ENCODE measurements at regions not wholly inside any gene's neighbourhood (a gene's known extent, or its start where the extent isn't known, plus 50 kb on each side); places are given as distances from the start of the nearest gene placed in this dataset.
"Not testable (repeated sequence)": the region's sequence is repeated elsewhere in the genome, so short reads cannot be mapped to it uniquely, and the experiment has no call there.

DNA sequence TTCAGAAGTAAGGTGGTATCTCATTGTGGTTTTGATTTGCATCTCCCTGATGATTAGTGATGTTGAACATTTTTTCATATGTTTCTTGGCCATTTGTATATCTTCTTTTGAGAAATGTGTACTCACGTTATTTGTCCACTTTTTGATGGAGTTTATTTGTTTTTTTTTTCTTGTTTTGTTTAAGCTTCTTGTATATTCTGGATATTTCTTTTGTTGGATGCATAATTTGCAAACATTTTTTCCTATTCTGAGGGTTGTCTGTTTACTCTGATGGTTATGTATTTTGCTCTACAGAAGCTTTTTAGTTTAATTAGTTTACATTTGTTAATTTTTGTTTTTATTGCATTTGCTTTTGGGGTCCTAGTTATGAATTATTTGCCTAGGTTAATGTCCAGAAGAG lies 927.4 kb upstream of the LRFN5 start:
- no peak for DNase-seq

DNA sequence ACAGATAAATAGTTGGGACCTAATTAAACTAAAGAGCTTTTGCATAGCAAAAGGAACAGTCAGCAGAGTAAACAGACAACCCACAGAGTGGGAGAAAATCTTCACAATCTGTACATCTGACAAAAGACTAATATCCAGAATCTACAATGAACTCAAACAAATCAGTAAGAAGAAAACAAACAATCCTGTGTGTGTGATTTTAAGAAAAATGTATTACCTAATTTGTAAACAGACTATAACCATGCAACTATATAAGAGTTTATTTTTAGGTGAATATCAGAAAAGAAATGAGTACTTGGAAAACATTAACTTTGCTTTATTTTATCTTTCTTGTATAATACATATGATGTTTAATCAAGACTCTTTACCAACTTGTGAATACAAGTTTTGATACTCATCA lies 929.5 kb upstream of the LRFN5 start:
- not testable (repeated sequence) for DNase-seq

DNA sequence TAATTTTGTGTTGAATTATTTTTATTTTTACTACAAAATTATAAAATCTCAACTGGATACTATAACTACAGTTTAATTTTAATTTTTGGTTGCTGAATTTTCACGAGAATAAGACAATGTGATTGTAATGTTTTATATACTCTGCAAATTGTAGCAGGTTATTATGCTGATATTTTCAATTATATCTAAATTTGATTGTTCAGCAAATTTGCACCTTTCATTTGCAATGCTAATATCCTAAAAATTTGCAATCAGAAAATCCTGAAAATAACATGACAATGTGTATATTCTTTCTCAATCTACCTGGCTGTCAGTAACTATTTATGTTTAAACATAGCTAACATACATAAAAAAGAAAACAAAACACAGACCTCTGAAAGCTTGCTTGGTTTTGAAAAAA lies 932.2 kb upstream of the LRFN5 start:
- no peak for DNase-seq

- DNase-seq, result no peak
Measured at GRCh38 chr14:40656311-40656710, 950.4 kb upstream of the LRFN5 start.

- no peak for DNase-seq
Measured at GRCh38 chr14:40652089-40652691, 954.5 kb upstream of the LRFN5 start.

- DNase-seq, result no peak
Measured at GRCh38 chr14:40630471-40630870, 976.2 kb upstream of the LRFN5 start.

GRCh38 chr14:40629551-40630137 lies 977.0 kb upstream of the LRFN5 start:
- DNase-seq, result peak in 1 of 2 experiments; percentile 14

GRCh38 chr14:40629144-40629543 lies 977.5 kb upstream of the LRFN5 start:
- DNase-seq, result no peak

DNA sequence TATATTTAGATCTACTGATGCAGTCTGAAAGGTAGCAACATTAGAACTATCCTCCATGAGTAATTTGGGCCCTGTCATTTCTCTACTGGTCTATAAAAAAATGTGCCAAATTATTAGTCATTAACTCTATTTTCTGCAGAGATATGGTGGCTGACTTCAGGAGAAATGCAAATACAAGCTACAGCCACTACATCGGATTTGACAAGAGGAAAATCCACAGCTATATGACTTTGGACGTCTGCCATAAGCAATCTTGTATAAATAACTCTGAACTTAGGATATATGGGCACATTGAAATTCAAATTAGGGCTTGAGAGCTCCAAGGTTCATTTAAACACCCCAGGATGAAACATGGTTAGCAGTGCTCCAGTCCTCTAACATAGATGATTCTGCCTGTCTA lies 983.0 kb upstream of the LRFN5 start:
- DNase-seq, result no peak

DNA sequence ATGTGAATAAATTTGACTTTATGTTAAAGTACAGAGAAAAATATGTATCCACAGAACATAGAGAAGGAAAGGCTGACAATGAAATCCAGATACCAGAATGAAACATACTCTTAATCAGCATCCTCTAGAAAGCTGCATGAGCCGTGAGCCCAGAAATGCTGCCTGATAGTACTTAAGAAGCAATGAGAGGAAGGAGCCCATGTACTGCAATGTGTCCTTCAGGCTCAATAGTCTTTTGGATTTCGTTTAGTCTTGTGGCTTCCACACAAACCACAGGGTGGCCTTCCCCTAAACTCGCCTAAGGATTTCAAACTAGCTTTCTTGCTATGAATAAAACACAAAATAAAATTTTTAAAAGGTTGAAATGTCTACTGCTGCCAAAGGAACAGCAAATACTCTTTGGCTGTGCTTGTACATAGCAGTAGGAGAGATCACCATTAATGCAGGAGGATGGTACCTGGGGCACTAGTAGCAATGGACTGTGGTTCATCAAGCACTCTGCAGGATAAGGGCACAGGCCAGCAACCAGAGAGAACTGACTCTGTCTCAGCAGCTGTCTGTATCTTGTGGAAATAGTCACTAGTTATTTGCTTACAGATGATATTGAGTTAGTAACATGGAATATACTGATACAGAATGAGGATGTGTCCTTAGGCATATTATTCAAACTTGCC lies 988.3 kb upstream of the LRFN5 start:
- no peak for DNase-seq

GRCh38 chr14:40616579-40616978 lies 990.1 kb upstream of the LRFN5 start:
- DNase-seq, result no peak

- DNase-seq, result no peak
Measured at GRCh38 chr14:40601063-40601462, 1005.6 kb upstream of the LRFN5 start.

GRCh38 chr14:40599725-40600124 lies 1007.0 kb upstream of the LRFN5 start:
- no peak for DNase-seq

DNA sequence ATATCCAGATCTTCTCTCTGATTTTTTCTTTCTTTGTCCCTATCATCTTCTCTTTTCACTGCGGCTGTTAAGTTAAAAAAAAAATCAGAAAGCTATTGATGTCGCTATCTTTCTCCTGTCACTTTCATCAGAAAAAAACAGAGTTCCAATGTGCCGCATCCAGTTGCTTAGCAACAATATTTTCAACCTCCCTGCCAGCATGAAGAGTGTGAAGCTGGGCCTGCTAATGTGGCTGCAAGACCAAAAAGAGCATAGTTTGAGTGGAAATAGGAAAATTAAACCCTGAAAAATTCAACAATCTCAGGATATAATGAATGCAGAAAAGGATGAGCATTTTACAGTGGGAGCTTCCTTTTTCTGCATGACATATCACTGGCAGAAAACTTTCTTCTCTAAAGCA lies 1025.4 kb upstream of the LRFN5 start:
- DNase-seq, result no peak

- no peak for DNase-seq
Measured at GRCh38 chr14:40576880-40577478, 1029.7 kb upstream of the LRFN5 start.

DNA sequence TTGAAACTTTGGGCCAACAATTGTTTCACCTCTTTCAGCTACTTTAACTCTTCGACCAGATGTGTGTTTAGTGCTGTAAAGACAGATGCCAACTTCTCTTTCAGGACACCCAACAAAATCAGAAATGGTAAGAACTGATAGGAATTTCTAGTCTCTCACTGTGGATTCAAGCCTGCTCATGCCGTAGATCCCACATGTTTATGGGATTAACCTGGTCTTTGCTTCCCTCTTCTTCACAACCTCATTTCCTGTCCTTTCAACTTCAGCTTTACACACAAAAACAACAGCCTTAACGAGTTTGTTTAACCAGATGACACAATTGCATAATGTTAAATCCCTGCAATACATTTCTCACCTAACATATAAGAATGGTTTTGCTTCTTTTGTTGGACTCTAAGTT lies 1031.9 kb upstream of the LRFN5 start:
- no peak for DNase-seq

GRCh38 chr14:40525314-40525713 lies 1081.4 kb upstream of the LRFN5 start:
- DNase-seq, result no peak

DNA sequence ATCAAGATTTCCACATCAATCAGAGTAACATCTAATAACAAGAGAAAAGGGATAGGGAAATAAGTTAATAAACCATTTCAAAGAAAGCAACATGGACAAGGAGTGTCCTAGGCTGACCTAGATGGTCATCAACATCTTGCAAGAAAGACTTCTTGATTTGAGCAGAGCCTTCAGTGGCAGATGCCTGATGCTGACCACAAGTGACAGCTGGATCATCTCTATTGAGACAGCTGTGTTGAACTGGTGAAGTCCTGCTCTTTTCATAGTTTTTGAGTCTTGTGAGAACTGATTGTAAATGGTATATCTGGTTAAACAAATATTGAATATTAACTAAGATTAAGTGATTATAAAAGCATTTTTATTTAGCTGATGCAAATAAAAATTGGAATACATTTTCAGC lies 1083.6 kb upstream of the LRFN5 start:
- DNase-seq, result no peak

- no peak for DNase-seq
Measured at GRCh38 chr14:40494483-40494882, 1062.2 kb upstream of the FBXO33 start.

DNA sequence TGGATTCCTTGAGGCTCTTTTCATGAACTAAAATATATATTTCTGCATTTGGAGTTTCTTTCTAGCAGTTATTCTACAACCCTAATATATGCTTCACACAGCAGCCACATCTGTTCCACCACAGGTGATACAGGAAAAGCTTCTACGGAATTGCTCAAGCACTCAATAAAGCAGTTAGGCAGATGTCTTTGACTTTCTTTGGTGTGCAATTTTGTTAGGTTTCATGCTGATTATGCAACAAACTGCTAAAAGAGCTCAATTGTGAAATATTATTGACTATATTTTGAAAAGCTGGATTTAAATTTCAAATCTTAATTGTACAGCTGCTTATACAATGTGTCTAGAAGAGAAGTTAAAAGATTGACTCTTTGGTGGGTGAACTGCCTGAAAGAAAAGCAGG lies 1055.6 kb upstream of the FBXO33 start:
- DNase-seq, result no peak

DNA sequence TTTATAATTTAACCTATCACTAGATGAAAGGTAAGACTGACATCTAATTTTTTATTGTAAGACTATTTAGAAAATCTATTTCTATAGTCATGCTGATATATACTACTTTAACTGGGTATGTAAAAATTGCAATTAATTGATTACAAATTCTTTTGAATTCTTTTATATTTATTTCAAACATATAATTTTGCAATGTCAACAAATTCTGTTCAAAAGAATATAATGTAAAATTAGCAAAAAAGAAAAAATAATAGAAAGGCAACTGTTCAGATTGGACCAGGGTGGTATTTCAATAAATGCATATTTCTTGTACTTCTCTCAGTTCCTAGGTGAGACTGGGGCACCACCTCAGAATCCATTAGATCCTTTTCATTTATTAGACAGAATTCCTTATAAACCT lies 1053.5 kb upstream of the FBXO33 start:
- DNase-seq, result no peak

DNA sequence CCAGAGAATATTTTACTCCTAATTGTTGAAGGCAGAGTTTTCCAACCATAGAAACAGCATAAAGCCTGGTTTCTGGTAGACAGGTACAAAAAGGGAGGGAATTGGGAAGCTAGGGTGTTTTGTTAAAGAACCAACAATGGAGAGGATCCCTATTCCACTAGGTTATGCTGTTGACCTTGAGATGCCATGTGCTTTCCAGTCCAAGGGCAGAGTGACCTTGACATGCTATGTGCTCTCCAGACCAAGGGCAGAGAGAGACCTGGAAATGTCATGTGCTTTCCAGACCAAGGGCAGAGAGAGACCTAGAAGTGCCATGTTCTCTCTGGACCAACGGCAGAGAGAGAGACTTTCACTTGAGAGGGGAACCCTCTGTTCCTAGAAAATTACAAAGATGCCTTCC lies 1043.8 kb upstream of the FBXO33 start:
- DNase-seq, result no peak

DNA sequence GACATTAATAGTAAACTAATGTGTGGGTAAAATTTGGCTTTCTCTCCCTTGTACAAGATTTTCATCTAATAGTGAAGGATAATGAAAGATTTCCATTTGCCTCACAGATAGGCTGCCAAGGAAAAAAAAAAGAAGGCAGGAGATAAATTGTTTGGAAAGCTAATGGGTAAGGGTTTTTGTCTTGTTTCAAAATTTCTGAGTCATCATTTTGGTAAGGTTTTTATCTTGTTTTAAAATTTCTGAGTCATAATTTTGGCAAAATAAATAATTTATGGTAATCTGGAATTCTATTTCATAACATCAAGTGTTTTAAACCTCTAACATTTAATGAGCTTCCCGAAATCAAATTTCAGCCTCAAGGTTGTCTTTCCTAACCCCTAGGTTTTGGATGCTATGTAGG lies 1035.7 kb upstream of the FBXO33 start:
- DNase-seq, result no peak

DNA sequence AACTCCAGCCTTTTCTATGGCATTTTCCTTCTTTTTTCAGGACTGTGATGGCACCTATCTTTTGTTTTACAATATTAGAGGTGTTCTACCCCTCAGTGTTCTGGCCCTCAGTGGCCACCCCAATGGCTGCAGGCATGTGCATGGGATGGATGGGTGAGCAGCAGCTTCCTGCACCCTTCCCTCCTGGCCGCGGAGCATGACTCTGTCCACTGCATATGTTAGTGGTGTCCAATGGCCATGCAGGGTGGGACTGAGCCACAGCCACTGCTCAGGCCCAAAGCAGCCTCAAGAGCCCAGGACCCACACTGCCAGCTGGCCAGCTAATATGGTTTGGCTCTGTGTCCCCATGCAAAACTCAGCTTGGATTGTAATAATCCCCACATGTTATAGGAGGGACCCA lies 1032.3 kb upstream of the FBXO33 start:
- no peak for DNase-seq
